ENCODE measurements at regions not wholly inside any gene's neighbourhood (a gene's known extent, or its start where the extent isn't known, plus 50 kb on each side); places are given as distances from the start of the nearest gene placed in this dataset.

GRCh38 chr2:205937211-205937610 is 148.8 kb downstream of the INO80D start:
- DNase-seq (ENCODE audit: low read depth): no peak
- no peak for TF ChIP-seq CTCF (IDR thresholded peaks at IDR 0.05; ENCODE audit: insufficient read depth, low read depth, low read length)
- H3K4me3 ChIP-seq (ENCODE audit: low read depth, low read length): no peak overlapping the region

GRCh38 chr2:205936446-205936845 is 149.5 kb downstream of the INO80D start:
- no peak for TF ChIP-seq CTCF (IDR thresholded peaks at IDR 0.05; ENCODE audit: insufficient read depth, low read depth, low read length)
- H3K4me3 ChIP-seq (ENCODE audit: low read depth, low read length): no peak overlapping the region
- DNase-seq (ENCODE audit: low read depth): no peak

GRCh38 chr2:205934443-205934842 is 151.5 kb downstream of the INO80D start:
- no peak for DNase-seq (ENCODE audit: low read depth)
- TF ChIP-seq CTCF (IDR thresholded peaks at IDR 0.05; ENCODE audit: insufficient read depth, low read depth, low read length): peak; percentile 34
- H3K4me3 ChIP-seq (ENCODE audit: low read depth, low read length): no peak overlapping the region

GRCh38 chr2:205932861-205933260 is 153.1 kb downstream of the INO80D start:
- TF ChIP-seq CTCF (IDR thresholded peaks at IDR 0.05; ENCODE audit: insufficient read depth, low read depth, low read length): no peak
- no peak for DNase-seq (ENCODE audit: low read depth)
- no peak overlapping the region for H3K4me3 ChIP-seq (ENCODE audit: low read depth, low read length)

GRCh38 chr2:205931388-205931787 is 154.6 kb downstream of the INO80D start:
- H3K4me3 ChIP-seq (ENCODE audit: low read depth, low read length): no peak overlapping the region
- no peak for DNase-seq (ENCODE audit: low read depth)
- no peak for TF ChIP-seq CTCF (IDR thresholded peaks at IDR 0.05; ENCODE audit: insufficient read depth, low read depth, low read length)

GRCh38 chr2:205930209-205930608 is 155.8 kb downstream of the INO80D start:
- H3K4me3 ChIP-seq (ENCODE audit: low read depth, low read length): no peak overlapping the region
- TF ChIP-seq CTCF (IDR thresholded peaks at IDR 0.05; ENCODE audit: insufficient read depth, low read depth, low read length): no peak
- peak; percentile 70 for DNase-seq (ENCODE audit: low read depth)

- H3K4me3 ChIP-seq (ENCODE audit: low read depth, low read length): no peak overlapping the region
- no peak for TF ChIP-seq CTCF (IDR thresholded peaks at IDR 0.05; ENCODE audit: insufficient read depth, low read depth, low read length)
- DNase-seq (ENCODE audit: low read depth): no peak
Measured at GRCh38 chr2:205929246-205929942, 156.6 kb downstream of the INO80D start.

Data from fibroblast of villous mesenchyme (primary cell).